Liver (tissue), 8 donors: ENCODE measurements at regions not wholly inside any gene's neighbourhood (a gene's known extent, or its start where the extent isn't known, plus 50 kb on each side); places are given as distances from the start of the nearest gene placed in this dataset.

ENCODE experiments used
- DNase-seq: peaks from one replicate; pipeline ENCODE4 v3.0.0-alpha.2; 2017; ENCODE audit warnings: low spot score
- H3K27ac ChIP-seq, 2 donors: one replicate each; pipeline ENCODE4 v1.7.0; 2013; ENCODE audit warnings: inconsistent platforms in 2 of 2, low read length in 2 of 2, control low read depth in 1 of 2, low read depth in 1 of 2, mild to moderate bottlenecking in 1 of 2
- H3K27me3 ChIP-seq, 4 donors: one replicate each; pipeline versions ENCODE4 v1.6.1 to v1.7.0; 2013; ENCODE audit warnings: low read length in 3 of 4, inconsistent platforms in 1 of 4, mild to moderate bottlenecking in 1 of 4, moderate library complexity in 1 of 4; ENCODE audit not compliant: control insufficient read depth in 4 of 4, insufficient read depth in 4 of 4
- H3K36me3 ChIP-seq, 4 donors: one replicate each; pipeline versions ENCODE4 v1.6.1 to v1.7.0; 2013; ENCODE audit warnings: low read length in 3 of 4, mild to moderate bottlenecking in 3 of 4, low read depth in 1 of 4, moderate library complexity in 1 of 4; ENCODE audit not compliant: control insufficient read depth in 4 of 4, insufficient read depth in 3 of 4
- H3K4me1 ChIP-seq, 4 donors: one replicate each; pipeline versions ENCODE4 v1.6.1 to v1.7.0; 2013; ENCODE audit warnings: low read length in 3 of 4, mild to moderate bottlenecking in 3 of 4, moderate library complexity in 1 of 4; ENCODE audit not compliant: control insufficient read depth in 4 of 4, insufficient read depth in 4 of 4
- H3K4me3 ChIP-seq, 3 donors: one replicate each; pipeline versions ENCODE4 v1.6.1 to v1.7.0; 2013; ENCODE audit warnings: low read length in 3 of 3, control low read depth in 1 of 3, low read depth in 1 of 3, mild to moderate bottlenecking in 1 of 3
- H3K9ac ChIP-seq, 2 donors: one replicate each; pipeline ENCODE4 v1.7.0; 2013; ENCODE audit warnings: low read length in 2 of 2, mild to moderate bottlenecking in 2 of 2, moderate library complexity in 2 of 2, control low read depth in 1 of 2, low read depth in 1 of 2
- H3K9me3 ChIP-seq, 4 donors: one replicate each; pipeline versions ENCODE4 v1.6.1 to v1.7.0; 2013; ENCODE audit warnings: low read length in 3 of 4; ENCODE audit not compliant: control insufficient read depth in 4 of 4
- ATF3 ChIP-seq: IDR thresholded peaks from 2 replicates; pipeline ENCODE4 v1.6.1; 2016; ENCODE audit warnings: antibody characterized with exemption
- CTCF ChIP-seq: fragments of 150-350 bp; IDR thresholded peaks from 2 replicates; pipeline ENCODE4 v1.5.1; 2017; ENCODE audit warnings: improper control_type of control experiment, low read depth, low read length; ENCODE audit not compliant: missing input control
- EGR1 ChIP-seq, 2 donors: IDR thresholded peaks; 2 replicates each; pipeline ENCODE4 v1.6.1; 2016 to 2018; ENCODE audit warnings: antibody characterized with exemption in 2 of 2, low read depth in 2 of 2
- FOXA1 ChIP-seq: IDR thresholded peaks from 2 replicates; pipeline ENCODE4 v1.6.1; 2016; ENCODE audit warnings: antibody characterized with exemption
- FOXA2 ChIP-seq: IDR thresholded peaks from 2 replicates; pipeline ENCODE4 v1.6.1; 2016; ENCODE audit warnings: antibody characterized with exemption
- GABPA ChIP-seq, 2 donors: IDR thresholded peaks in 1 of 2; conservative IDR thresholded peaks in 1 of 2; 2 replicates each; pipeline ENCODE4 v1.6.1; 2016; ENCODE audit warnings: antibody characterized with exemption in 2 of 2, mild to moderate bottlenecking in 1 of 2, moderate library complexity in 1 of 2
- HNF4A ChIP-seq, 2 donors: conservative IDR thresholded peaks; 2 replicates each; pipeline ENCODE4 v1.6.1; 2016; ENCODE audit warnings: antibody characterized with exemption in 2 of 2, mild to moderate bottlenecking in 2 of 2
- HNF4G ChIP-seq: IDR thresholded peaks from 2 replicates; pipeline ENCODE4 v1.6.1; 2016; ENCODE audit warnings: antibody characterized with exemption
- JUND ChIP-seq, 2 donors: IDR thresholded peaks; 2 replicates each; pipeline ENCODE4 v1.6.1; 2016; ENCODE audit warnings: antibody characterized with exemption in 2 of 2
- MAX ChIP-seq: IDR thresholded peaks from 2 replicates; pipeline ENCODE4 v1.6.1; 2016; ENCODE audit warnings: antibody characterized with exemption
- NR2F2 ChIP-seq: IDR thresholded peaks from 2 replicates; pipeline ENCODE4 v1.6.1; 2016; ENCODE audit warnings: antibody characterized with exemption
- RAD21 ChIP-seq, 2 donors: IDR thresholded peaks; 2 replicates each; pipeline ENCODE4 v1.6.1; 2016; ENCODE audit warnings: antibody characterized with exemption in 2 of 2, mild to moderate bottlenecking in 2 of 2
- RXRA ChIP-seq, 2 donors: IDR thresholded peaks; 2 replicates each; pipeline ENCODE4 v1.6.1; 2017 to 2018; ENCODE audit warnings: antibody characterized with exemption in 2 of 2, mild to moderate bottlenecking in 1 of 2
- SP1 ChIP-seq: IDR thresholded peaks from 2 replicates; pipeline ENCODE4 v1.6.1; 2018; ENCODE audit warnings: antibody characterized with exemption, mild to moderate bottlenecking
- TAF1 ChIP-seq: conservative IDR thresholded peaks from 2 replicates; pipeline ENCODE4 v1.6.1; 2016; ENCODE audit warnings: antibody characterized with exemption, mild to moderate bottlenecking
- YY1 ChIP-seq: IDR thresholded peaks from 2 replicates; pipeline ENCODE4 v1.6.1; 2016; ENCODE audit warnings: antibody characterized with exemption, mild to moderate bottlenecking
- ZBTB33 ChIP-seq: IDR thresholded peaks from 2 replicates; pipeline ENCODE4 v1.6.1; 2016; ENCODE audit warnings: antibody characterized with exemption
- WGBS: extraction: QIAGEN DNeasy Blood & Tissue Kit; methylation state at CpG from one replicate; pipeline ENCODE4 v1.1.7; 2013; 5-methylcytosine and 5-hydroxymethylcytosine counted together
- TF ChIP-seq, protein P1 (sequence below): IDR thresholded peaks from 2 replicates; pipeline ENCODE4 v1.6.1; 2016; ENCODE audit warnings: antibody characterized with exemption, mild to moderate bottlenecking
- donor health status: healthy.
- donor health status: healthy.
- donor health status: healthy.
- donor health status: healthy.
- donor health status: healthy.

GRCh38 chr5:121377461-121377860 lies 474.2 kb upstream of the FTMT start:
- DNase-seq: no peak
- H3K27me3 ChIP-seq: no peaks in the 10 kb centered on the region
- H3K36me3 ChIP-seq: no peaks in the 10 kb centered on the region
- TF ChIP-seq CTCF (no peak), HNF4A (conservative IDR thresholded peaks at IDR 0.05) (no peak), YY1 (no peak), ATF3 (no peak), JUND (IDR thresholded peaks at IDR 0.05) (no peak), FOXA2 (no peak), NR2F2 (no peak), MAX (no peak), ZBTB33 (no peak), RAD21 (IDR thresholded peaks at IDR 0.05) (no peak), EGR1 (IDR thresholded peaks at IDR 0.05; ENCODE audit: low read depth in 2 of 2) (no peak), TAF1 (no peak), HNF4G (no peak), GABPA (IDR thresholded peaks at IDR 0.05 in 1 of 2, conservative IDR thresholded peaks at IDR 0.05 in 1 of 2) (no peak), RXRA (IDR thresholded peaks at IDR 0.05) (no peak), FOXA1 (no peak), SP1 (no peak)
- TF ChIP-seq, protein P1, sequence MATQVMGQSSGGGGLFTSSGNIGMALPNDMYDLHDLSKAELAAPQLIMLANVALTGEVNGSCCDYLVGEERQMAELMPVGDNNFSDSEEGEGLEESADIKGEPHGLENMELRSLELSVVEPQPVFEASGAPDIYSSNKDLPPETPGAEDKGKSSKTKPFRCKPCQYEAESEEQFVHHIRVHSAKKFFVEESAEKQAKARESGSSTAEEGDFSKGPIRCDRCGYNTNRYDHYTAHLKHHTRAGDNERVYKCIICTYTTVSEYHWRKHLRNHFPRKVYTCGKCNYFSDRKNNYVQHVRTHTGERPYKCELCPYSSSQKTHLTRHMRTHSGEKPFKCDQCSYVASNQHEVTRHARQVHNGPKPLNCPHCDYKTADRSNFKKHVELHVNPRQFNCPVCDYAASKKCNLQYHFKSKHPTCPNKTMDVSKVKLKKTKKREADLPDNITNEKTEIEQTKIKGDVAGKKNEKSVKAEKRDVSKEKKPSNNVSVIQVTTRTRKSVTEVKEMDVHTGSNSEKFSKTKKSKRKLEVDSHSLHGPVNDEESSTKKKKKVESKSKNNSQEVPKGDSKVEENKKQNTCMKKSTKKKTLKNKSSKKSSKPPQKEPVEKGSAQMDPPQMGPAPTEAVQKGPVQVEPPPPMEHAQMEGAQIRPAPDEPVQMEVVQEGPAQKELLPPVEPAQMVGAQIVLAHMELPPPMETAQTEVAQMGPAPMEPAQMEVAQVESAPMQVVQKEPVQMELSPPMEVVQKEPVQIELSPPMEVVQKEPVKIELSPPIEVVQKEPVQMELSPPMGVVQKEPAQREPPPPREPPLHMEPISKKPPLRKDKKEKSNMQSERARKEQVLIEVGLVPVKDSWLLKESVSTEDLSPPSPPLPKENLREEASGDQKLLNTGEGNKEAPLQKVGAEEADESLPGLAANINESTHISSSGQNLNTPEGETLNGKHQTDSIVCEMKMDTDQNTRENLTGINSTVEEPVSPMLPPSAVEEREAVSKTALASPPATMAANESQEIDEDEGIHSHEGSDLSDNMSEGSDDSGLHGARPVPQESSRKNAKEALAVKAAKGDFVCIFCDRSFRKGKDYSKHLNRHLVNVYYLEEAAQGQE: no peak
- no peak overlapping the region for H3K4me3 ChIP-seq
- H3K27ac ChIP-seq: no peak overlapping the region
- H3K4me1 ChIP-seq: no peaks in the 10 kb centered on the region
- WGBS: 46% methylated on average over 1 of the region's 1 CpG
- no peak overlapping the region for H3K9ac ChIP-seq
- no peaks in the 10 kb centered on the region for H3K9me3 ChIP-seq

DNA sequence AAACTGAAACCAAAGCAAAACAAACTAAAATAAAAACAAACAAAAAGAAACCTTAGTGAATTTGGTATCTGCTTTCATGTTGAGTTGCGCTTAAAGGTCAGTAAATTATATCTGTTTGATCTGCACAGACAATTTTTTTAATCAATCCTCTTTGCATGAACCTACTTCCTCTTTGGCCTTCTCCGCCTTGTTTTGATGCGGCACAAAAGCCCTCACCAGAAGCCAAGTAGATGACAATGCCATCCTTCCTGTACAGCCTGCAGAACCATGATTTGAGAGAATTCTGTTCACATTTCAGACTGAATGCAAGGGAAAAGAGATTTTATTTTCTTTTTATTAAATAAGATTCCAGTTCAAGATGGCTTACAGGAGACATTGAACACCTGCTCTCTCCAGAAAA lies 473.6 kb upstream of the FTMT start:
- no peak overlapping the region for H3K27ac ChIP-seq
- DNase-seq: no peak
- TF ChIP-seq RAD21 (IDR thresholded peaks at IDR 0.05) (no peak), RXRA (IDR thresholded peaks at IDR 0.05) (no peak), JUND (IDR thresholded peaks at IDR 0.05) (no peak), SP1 (no peak), GABPA (IDR thresholded peaks at IDR 0.05 in 1 of 2, conservative IDR thresholded peaks at IDR 0.05 in 1 of 2) (no peak), YY1 (no peak), EGR1 (IDR thresholded peaks at IDR 0.05; ENCODE audit: low read depth in 2 of 2) (no peak), FOXA2 (no peak), HNF4G (no peak), ZBTB33 (no peak), FOXA1 (no peak), TAF1 (no peak), ATF3 (no peak)
- TF ChIP-seq, protein P1: no peak

More for the DNA sequence above, 473.6 kb upstream of the FTMT start:
- no peaks in the 10 kb centered on the region for H3K4me1 ChIP-seq
- no peaks in the 10 kb centered on the region for H3K27me3 ChIP-seq
- 80% methylated on average over 3 of the region's 3 CpGs for WGBS
- H3K9me3 ChIP-seq: no peaks in the 10 kb centered on the region
- H3K36me3 ChIP-seq: no peaks in the 10 kb centered on the region
- H3K9ac ChIP-seq: no peak overlapping the region
- no peak overlapping the region for H3K4me3 ChIP-seq
